ENCODE measurements at regions not wholly inside any gene's neighbourhood (a gene's known extent, or its start where the extent isn't known, plus 50 kb on each side); places are given as distances from the start of the nearest gene placed in this dataset.

GRCh38 chr9:87080512-87081264 is 133.4 kb upstream of the GAS1 start:
- DNase-seq = no peak
- intact Hi-C loops (cut with DNase I; ENCODE audit: low total_unique reads) = no loop called here

DNA sequence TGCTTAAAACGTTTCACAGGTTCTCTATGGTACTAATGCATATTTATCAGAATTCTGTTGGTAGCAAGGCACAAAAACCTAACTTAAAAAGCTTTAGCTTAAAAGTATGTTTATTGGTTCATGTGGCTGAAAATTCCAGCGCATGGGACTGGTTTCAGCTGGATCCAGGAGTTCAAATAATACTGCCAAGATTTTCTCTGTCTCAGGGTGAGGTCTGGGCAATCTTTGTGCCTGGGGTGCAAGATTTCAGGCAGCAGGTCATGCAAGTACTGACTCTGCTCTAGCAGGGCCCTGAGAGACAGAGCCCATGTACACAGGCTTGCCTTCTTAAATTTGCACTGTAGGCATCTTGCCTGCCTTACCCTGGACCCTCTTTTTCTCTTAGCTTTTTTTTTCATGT is 134.2 kb upstream of the GAS1 start:
- TF ChIP-seq CTCF (IDR thresholded peaks at IDR 0.05) = no peak
- intact Hi-C loops (cut with DNase I; ENCODE audit: low total_unique reads) = no loop called here
- H3K27me3 ChIP-seq = no peaks in the 10 kb centered on the region
- no peaks in the 10 kb centered on the region for H3K4me1 ChIP-seq
- H3K9me3 ChIP-seq = no peaks in the 10 kb centered on the region
- DNase-seq = no peak
- H3K4me3 ChIP-seq = no peak overlapping the region
- no peak overlapping the region for H3K27ac ChIP-seq
- no peaks in the 10 kb centered on the region for H3K36me3 ChIP-seq

More at GRCh38 chr9:87080512-87081264, 133.4 kb upstream of the GAS1 start:
- TF ChIP-seq CTCF (IDR thresholded peaks at IDR 0.05) = no peak
- H3K4me3 ChIP-seq = no peak overlapping the region
- no peaks in the 10 kb centered on the region for H3K9me3 ChIP-seq
- no peaks in the 10 kb centered on the region for H3K27me3 ChIP-seq
- no peak overlapping the region for H3K27ac ChIP-seq
- no peaks in the 10 kb centered on the region for H3K4me1 ChIP-seq
- H3K36me3 ChIP-seq = no peaks in the 10 kb centered on the region

DNA sequence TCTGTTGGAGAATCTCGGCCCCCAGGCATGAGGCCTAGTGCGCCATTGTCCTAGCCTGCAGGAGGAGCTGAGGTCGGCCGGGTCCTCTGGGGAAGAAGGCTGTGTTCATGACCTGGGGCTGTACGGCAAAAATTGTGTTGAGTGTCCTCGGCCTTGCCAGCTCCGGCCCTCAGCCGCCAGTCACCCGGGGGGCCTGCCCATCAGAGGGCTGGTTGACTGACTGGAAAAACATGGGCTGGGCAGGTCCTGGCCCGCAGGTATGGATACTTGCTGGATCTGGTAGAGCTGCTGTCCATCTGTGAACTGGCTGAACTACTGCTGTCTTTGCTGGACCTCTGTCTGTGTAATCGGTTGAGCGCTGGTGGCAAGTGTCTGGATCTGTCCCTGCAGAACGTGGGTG is 136.7 kb upstream of the GAS1 start:
- DNase-seq = no peak
- peaks cover 0 to 12% (median 6%) of the 10 kb centered on the region in 4 donors for H3K4me1 ChIP-seq
- no peak overlapping the region for H3K27ac ChIP-seq
- H3K4me3 ChIP-seq = no peak overlapping the region
- H3K27me3 ChIP-seq = no peaks in the 10 kb centered on the region
- no peak for TF ChIP-seq CTCF (IDR thresholded peaks at IDR 0.05)
- intact Hi-C loops (cut with DNase I; ENCODE audit: low total_unique reads) = no loop called here
- H3K36me3 ChIP-seq = no peaks in the 10 kb centered on the region
- peaks cover 0 to 5% (median 0%) of the 10 kb centered on the region in 3 donors for H3K9me3 ChIP-seq

GRCh38 chr9:87084407-87084806 is 137.1 kb upstream of the GAS1 start:
- intact Hi-C loops (cut with DNase I; ENCODE audit: low total_unique reads) = no loop called here
- H3K4me3 ChIP-seq = no peak overlapping the region
- peaks cover 0 to 5% (median 0%) of the 10 kb centered on the region in 3 donors for H3K9me3 ChIP-seq
- H3K36me3 ChIP-seq = no peaks in the 10 kb centered on the region
- no peak for TF ChIP-seq CTCF (IDR thresholded peaks at IDR 0.05)
- no peaks in the 10 kb centered on the region for H3K27me3 ChIP-seq
- DNase-seq = no peak
- H3K27ac ChIP-seq = no peak overlapping the region
- peaks cover 0 to 15% (median 6%) of the 10 kb centered on the region in 4 donors for H3K4me1 ChIP-seq

GRCh38 chr9:87085073-87085472 is 137.8 kb upstream of the GAS1 start:
- peaks cover 0 to 5% (median 0%) of the 10 kb centered on the region in 3 donors for H3K9me3 ChIP-seq
- H3K36me3 ChIP-seq = no peaks in the 10 kb centered on the region
- no peak overlapping the region for H3K4me3 ChIP-seq
- intact Hi-C loops (cut with DNase I; ENCODE audit: low total_unique reads) = no loop called here
- H3K27me3 ChIP-seq = no peaks in the 10 kb centered on the region
- H3K4me1 ChIP-seq = peaks cover 0 to 19% (median 6%) of the 10 kb centered on the region in 4 donors
- no peak for DNase-seq
- H3K27ac ChIP-seq = no peak overlapping the region
- TF ChIP-seq CTCF (IDR thresholded peaks at IDR 0.05) = no peak

Measured in tibial artery (tissue), 4 donors.